Hepatocyte (in vitro differentiated cells): ENCODE measurements at regions not wholly inside any gene's neighbourhood (a gene's known extent, or its start where the extent isn't known, plus 50 kb on each side); places are given as distances from the start of the nearest gene placed in this dataset.

ENCODE experiments used
- CTCF ChIP-seq: fragments of 200-600 bp; sonication (generic); IDR thresholded peaks from 2 replicates; pipeline ENCODE4 v1.5.1; 2016; ENCODE audit warnings: antibody characterized with exemption, mild to moderate bottlenecking; ENCODE audit not compliant: poor library complexity
- EZH2 ChIP-seq: fragments of 200-600 bp; sonication (generic); IDR thresholded peaks from 2 replicates; pipeline ENCODE4 v1.6.1; 2016; ENCODE audit warnings: antibody characterized with exemption, mild to moderate bottlenecking, borderline replicate concordance

DNA sequence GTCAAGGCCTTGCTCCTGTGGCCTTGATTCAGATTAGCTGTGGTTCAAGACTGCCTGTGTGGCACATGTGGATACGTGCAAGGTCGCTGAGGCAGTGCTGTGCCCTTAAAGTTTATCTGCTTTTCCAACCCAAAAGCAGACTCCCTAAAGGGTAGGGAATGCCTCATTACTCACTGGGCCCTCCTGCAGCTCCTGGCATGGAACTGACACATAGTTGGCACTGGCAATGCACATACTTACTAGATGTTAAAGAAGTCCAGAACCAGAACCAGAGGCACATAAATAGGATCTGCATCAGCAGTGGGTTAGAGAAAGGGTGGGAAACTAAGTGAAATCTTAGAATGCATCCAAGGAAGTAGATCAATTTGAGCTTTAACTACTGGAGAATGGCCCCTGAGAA is 90.6 kb upstream of the MLN start:
- TF ChIP-seq CTCF (no peak), EZH2 (no peak)
